Activated CD4-positive, alpha-beta memory T cell treated with anti-CD3 and anti-CD28 coated beads, Interleukin-2, amount 10 ng/mL, durations not matched to agents 7 days and 5 days (primary cell): ENCODE measurements at regions not wholly inside any gene's neighbourhood (a gene's known extent, or its start where the extent isn't known, plus 50 kb on each side); places are given as distances from the start of the nearest gene placed in this dataset.

Experiments used
- CTCF ChIA-PET: fragments of 350-600 bp; sonication (Branson Sonifier 250); formaldehyde crosslinking; loops from one replicate; lab custom pipeline; 2021; ENCODE audit warnings: antibody characterized with exemption, inconsistent platforms; lab: Charles Lee
- POLR2A ChIA-PET: fragments of 350-600 bp; sonication (Branson Sonifier 250); formaldehyde crosslinking; loops from one replicate; lab custom pipeline; 2021; ENCODE audit warnings: antibody characterized with exemption; lab: Charles Lee
- DNase-seq: peaks from one replicate; pipeline ENCODE4 v3.0.0-alpha.2; 2020
- H3K27ac Mint-ChIP-seq: one replicate; pipeline ENCODE4 v1.8.0; 2021; ENCODE audit warnings: mild to moderate bottlenecking, mixed read lengths
- H3K27me3 Mint-ChIP-seq: one replicate; pipeline ENCODE4 v1.8.0; 2021; ENCODE audit warnings: mixed read lengths
- H3K36me3 Mint-ChIP-seq: one replicate; pipeline ENCODE4 v1.8.0; 2021; ENCODE audit warnings: low read depth, mixed read lengths
- H3K4me1 Mint-ChIP-seq: one replicate; pipeline ENCODE4 v1.8.0; 2021; ENCODE audit warnings: mixed read lengths
- H3K4me3 Mint-ChIP-seq: one replicate; pipeline ENCODE4 v1.8.0; 2021; ENCODE audit warnings: mild to moderate bottlenecking, mixed read lengths
- H3K9me3 Mint-ChIP-seq: one replicate; pipeline ENCODE4 v1.8.0; 2021; ENCODE audit warnings: mixed read lengths

- CTCF ChIA-PET: no interaction called here
- Mint-ChIP-seq H3K4me3 (no peak overlapping the region), H3K9me3 (no peaks in the 10 kb centered on the region), H3K27me3 (no peaks in the 10 kb centered on the region), H3K36me3 (no peaks in the 10 kb centered on the region), H3K27ac (no peak overlapping the region), H3K4me1 (no peaks in the 10 kb centered on the region)
- DNase-seq: no peak
- POLR2A ChIA-PET: no interaction called here
These were observed 294.7 kb downstream of the FBXO15 start for GRCh38 chr18:73852789-73853549.

- ChIA-PET POLR2A (no interaction called here), CTCF (interaction anchor here (1.1 kb wide), 1 partner anchor 8 kb away, joined by 3 read pairs; no protein-coding TSS in a partner anchor)
- no peak for DNase-seq
- no peaks in the 10 kb centered on the region for H3K27me3 Mint-ChIP-seq
- H3K4me3 Mint-ChIP-seq: no peak overlapping the region
- no peaks in the 10 kb centered on the region for H3K36me3 Mint-ChIP-seq
- no peak overlapping the region for H3K27ac Mint-ChIP-seq
- H3K4me1 Mint-ChIP-seq: no peaks in the 10 kb centered on the region
- no peaks in the 10 kb centered on the region for H3K9me3 Mint-ChIP-seq
These were observed 296.9 kb downstream of the FBXO15 start for GRCh38 chr18:73850782-73851181.

GRCh38 chr18:73848656-73849055, 299.0 kb downstream of the FBXO15 start:
- no peaks in the 10 kb centered on the region for H3K4me1 Mint-ChIP-seq
- CTCF ChIA-PET: interaction anchor here (0.7 kb wide), 1 partner anchor 184 kb away, joined by 3 read pairs; no protein-coding TSS in a partner anchor
- POLR2A ChIA-PET: no interaction called here
- H3K27ac Mint-ChIP-seq: no peak overlapping the region
- no peak for DNase-seq
- H3K4me3 Mint-ChIP-seq: no peak overlapping the region
- no peaks in the 10 kb centered on the region for H3K27me3 Mint-ChIP-seq
- H3K36me3 Mint-ChIP-seq: no peaks in the 10 kb centered on the region
- no peaks in the 10 kb centered on the region for H3K9me3 Mint-ChIP-seq

DNA sequence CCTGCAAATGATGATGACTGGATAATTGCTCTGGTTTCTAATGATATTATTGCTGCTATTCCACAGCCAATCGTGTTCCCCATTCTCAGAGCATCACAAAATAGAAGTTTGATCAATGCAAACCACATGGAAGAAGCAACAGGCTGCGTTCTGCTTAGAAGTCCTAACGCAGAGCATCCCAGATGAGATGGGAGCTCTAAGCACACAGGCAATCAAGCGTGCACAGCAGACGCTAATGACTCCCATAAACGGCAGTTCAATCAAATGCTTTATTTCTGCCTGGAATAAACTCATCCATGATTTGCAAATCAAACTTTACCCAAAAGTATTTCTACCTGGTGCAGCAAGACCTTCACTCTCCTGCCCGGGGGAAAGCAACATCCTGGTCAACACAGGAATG, 304.2 kb downstream of the FBXO15 start:
- H3K27me3 Mint-ChIP-seq: no peaks in the 10 kb centered on the region
- no peaks in the 10 kb centered on the region for H3K4me1 Mint-ChIP-seq
- H3K36me3 Mint-ChIP-seq: no peaks in the 10 kb centered on the region
- no peak overlapping the region for H3K27ac Mint-ChIP-seq
- H3K4me3 Mint-ChIP-seq: no peak overlapping the region
- H3K9me3 Mint-ChIP-seq: no peaks in the 10 kb centered on the region
- CTCF ChIA-PET: interaction anchor here (0.8 to 1.9 kb wide), 3 partner anchors 38 to 1080 kb away, joined by 3 to 8 read pairs (median 3); no protein-coding TSS in a partner anchor
- DNase-seq: no peak
- POLR2A ChIA-PET: no interaction called here

DNA sequence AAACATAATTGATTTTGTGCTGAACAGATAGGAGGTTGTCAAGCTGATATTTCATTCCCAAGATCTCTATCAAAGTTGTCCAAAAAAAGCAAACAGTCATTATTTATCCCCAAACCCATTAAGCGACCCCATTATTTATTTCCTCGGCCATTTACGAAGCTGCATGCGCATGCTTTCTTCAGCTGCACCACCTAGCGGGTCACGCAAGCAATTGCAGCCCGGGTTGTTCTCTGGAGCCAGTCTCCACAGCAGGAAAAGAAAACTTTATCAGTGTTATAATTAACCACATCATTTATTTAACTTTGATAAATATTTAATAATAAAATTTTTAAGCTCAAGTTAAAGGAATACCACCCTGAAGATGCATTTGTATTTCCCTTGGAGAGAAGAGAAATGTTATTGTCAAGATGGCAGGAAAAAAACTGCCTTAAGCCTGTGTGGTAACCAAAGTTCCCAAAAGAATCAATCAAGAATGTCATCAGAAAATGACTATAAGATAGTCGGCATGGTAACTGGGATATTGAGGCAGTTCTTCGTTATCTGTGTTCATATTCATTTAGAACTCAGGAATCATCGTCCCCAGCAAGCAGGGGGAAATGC, 304.7 kb downstream of the FBXO15 start:
- peak; percentile 38 for DNase-seq
- no peak overlapping the region for H3K27ac Mint-ChIP-seq
- H3K36me3 Mint-ChIP-seq: no peaks in the 10 kb centered on the region
- no peaks in the 10 kb centered on the region for H3K4me1 Mint-ChIP-seq
- H3K4me3 Mint-ChIP-seq: no peak overlapping the region
- CTCF ChIA-PET: interaction anchor here (0.7 to 1.9 kb wide), 6 partner anchors 8 to 1090 kb away, joined by 3 to 8 read pairs (median 3); no protein-coding TSS in a partner anchor
- POLR2A ChIA-PET: no interaction called here
- no peaks in the 10 kb centered on the region for H3K27me3 Mint-ChIP-seq
- H3K9me3 Mint-ChIP-seq: no peaks in the 10 kb centered on the region

DNA sequence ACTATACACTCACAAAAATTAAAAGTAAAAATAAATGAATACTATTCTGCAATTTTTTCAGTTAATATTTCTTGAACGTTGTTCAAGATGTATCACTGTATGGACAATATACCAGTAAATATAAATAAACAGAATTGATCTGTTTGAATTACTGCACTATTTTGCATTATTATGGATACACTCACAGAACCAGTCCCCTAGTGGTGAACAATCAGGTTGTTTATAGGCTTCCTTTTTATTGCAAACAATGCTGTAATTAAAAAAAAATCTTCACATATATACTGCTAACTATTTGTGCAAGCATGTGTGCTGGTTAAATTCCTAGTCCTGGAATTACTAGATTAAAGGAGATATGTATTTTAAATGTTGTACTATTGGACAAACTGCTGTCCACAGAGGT, 306.0 kb downstream of the FBXO15 start:
- no peaks in the 10 kb centered on the region for H3K36me3 Mint-ChIP-seq
- H3K27ac Mint-ChIP-seq: no peak overlapping the region
- H3K4me3 Mint-ChIP-seq: no peak overlapping the region
- no peaks in the 10 kb centered on the region for H3K4me1 Mint-ChIP-seq
- H3K9me3 Mint-ChIP-seq: no peaks in the 10 kb centered on the region
- ChIA-PET POLR2A (no interaction called here), CTCF (interaction anchor here (1.2 to 1.9 kb wide), 3 partner anchors 8 to 1089 kb away, joined by 3 to 8 read pairs (median 3); no protein-coding TSS in a partner anchor)
- DNase-seq: no peak
- H3K27me3 Mint-ChIP-seq: no peaks in the 10 kb centered on the region

DNA sequence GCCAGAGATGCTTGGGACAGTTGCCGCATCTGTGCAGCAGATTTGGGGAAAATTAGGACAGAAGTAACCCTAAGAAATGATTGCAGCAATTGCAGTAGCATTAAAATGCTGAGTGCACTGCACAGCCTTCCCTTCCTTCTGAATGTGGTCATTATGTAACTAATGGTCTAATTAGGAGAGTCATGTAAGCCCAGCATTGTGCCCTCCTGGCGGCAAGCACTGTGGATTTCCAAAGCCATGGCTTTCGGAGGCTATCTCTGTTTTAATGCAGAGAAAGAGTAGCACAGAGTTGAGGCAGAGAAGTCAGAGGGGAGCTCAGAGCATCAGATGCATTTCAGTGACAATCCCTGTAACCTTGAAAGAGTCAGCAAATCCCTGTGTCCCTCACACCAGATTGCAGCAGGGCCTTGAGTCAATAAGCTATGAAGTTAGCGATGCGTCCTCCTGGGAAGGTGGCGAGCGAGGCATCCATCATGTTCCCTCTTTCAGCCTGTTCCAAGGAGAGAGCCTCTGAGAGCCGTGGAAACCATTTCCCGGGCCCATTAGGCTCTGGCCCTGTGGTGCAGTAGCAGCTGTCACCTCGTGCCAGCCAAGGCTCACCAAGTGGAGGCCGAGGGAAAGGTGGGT, 307.2 kb downstream of the FBXO15 start:
- H3K4me3 Mint-ChIP-seq: no peak overlapping the region
- DNase-seq: no peak
- ChIA-PET CTCF (no interaction called here), POLR2A (no interaction called here)
- H3K9me3 Mint-ChIP-seq: no peaks in the 10 kb centered on the region
- H3K27ac Mint-ChIP-seq: no peak overlapping the region
- H3K27me3 Mint-ChIP-seq: no peaks in the 10 kb centered on the region
- H3K36me3 Mint-ChIP-seq: no peaks in the 10 kb centered on the region
- H3K4me1 Mint-ChIP-seq: no peaks in the 10 kb centered on the region

GRCh38 chr18:73839441-73839840, 308.2 kb downstream of the FBXO15 start:
- Mint-ChIP-seq H3K27me3 (no peaks in the 10 kb centered on the region), H3K4me3 (no peak overlapping the region), H3K4me1 (no peaks in the 10 kb centered on the region), H3K9me3 (no peaks in the 10 kb centered on the region), H3K27ac (no peak overlapping the region), H3K36me3 (no peaks in the 10 kb centered on the region)
- CTCF ChIA-PET: no interaction called here
- DNase-seq: no peak
- POLR2A ChIA-PET: no interaction called here

GRCh38 chr18:73838107-73838506, 309.5 kb downstream of the FBXO15 start:
- H3K4me3 Mint-ChIP-seq: no peak overlapping the region
- no peaks in the 10 kb centered on the region for H3K9me3 Mint-ChIP-seq
- no peaks in the 10 kb centered on the region for H3K4me1 Mint-ChIP-seq
- CTCF ChIA-PET: no interaction called here
- no peak for DNase-seq
- POLR2A ChIA-PET: no interaction called here
- H3K27ac Mint-ChIP-seq: no peak overlapping the region
- no peaks in the 10 kb centered on the region for H3K27me3 Mint-ChIP-seq
- H3K36me3 Mint-ChIP-seq: no peaks in the 10 kb centered on the region

- no peak for DNase-seq
- Mint-ChIP-seq H3K36me3 (no peaks in the 10 kb centered on the region), H3K4me3 (no peak overlapping the region), H3K27me3 (no peaks in the 10 kb centered on the region), H3K4me1 (no peaks in the 10 kb centered on the region), H3K27ac (no peak overlapping the region), H3K9me3 (no peaks in the 10 kb centered on the region)
- POLR2A ChIA-PET: no interaction called here
- CTCF ChIA-PET: no interaction called here
These were observed 311.8 kb downstream of the FBXO15 start for GRCh38 chr18:73835656-73836364.

DNA sequence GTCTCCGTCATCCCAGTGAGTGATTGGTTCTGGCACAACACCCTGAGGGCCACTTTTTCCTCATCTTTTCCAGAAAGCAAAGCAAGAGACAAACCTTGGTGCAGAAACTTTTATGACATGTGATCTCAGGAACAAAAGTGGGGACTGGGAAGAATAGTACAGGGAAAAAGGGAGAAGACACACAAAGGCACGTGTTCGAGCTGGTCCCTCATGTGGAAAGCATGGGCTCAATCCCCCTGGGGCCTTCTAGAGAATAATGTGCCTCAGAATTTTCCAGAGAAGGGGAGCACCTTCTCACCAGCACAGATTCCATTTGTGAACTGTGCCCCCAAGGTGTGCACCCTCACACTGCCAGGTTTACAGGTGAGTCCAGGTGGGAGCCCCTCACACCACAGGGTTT, 312.6 kb downstream of the FBXO15 start:
- no peak for DNase-seq
- POLR2A ChIA-PET: no interaction called here
- Mint-ChIP-seq H3K9me3 (no peaks in the 10 kb centered on the region), H3K36me3 (no peaks in the 10 kb centered on the region), H3K27ac (no peak overlapping the region), H3K4me3 (no peak overlapping the region), H3K27me3 (no peaks in the 10 kb centered on the region), H3K4me1 (no peaks in the 10 kb centered on the region)
- CTCF ChIA-PET: no interaction called here

DNA sequence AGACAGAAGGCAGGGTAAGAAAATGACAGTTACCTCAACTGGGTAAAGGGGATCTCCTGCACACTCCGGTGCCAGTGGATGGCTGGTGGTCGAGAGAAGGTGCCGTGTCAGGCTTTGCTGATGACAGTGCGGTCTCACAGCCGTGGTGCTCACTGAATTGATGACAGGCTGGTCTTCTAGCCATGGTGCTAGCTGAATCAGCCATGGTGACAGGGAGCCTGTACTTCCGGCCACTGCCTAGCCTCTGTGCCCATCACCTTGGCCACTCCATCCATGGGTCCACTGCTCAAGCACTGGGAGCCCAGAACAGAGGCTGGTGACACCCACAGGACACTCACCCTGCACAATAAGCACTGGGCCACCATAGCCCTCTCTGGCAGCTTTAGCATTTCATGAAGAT, 315.9 kb downstream of the FBXO15 start:
- H3K27me3 Mint-ChIP-seq: no peaks in the 10 kb centered on the region
- no peaks in the 10 kb centered on the region for H3K4me1 Mint-ChIP-seq
- no peaks in the 10 kb centered on the region for H3K9me3 Mint-ChIP-seq
- no peak overlapping the region for H3K4me3 Mint-ChIP-seq
- H3K36me3 Mint-ChIP-seq: no peaks in the 10 kb centered on the region
- no peak for DNase-seq
- ChIA-PET POLR2A (no interaction called here), CTCF (no interaction called here)
- no peak overlapping the region for H3K27ac Mint-ChIP-seq

DNA sequence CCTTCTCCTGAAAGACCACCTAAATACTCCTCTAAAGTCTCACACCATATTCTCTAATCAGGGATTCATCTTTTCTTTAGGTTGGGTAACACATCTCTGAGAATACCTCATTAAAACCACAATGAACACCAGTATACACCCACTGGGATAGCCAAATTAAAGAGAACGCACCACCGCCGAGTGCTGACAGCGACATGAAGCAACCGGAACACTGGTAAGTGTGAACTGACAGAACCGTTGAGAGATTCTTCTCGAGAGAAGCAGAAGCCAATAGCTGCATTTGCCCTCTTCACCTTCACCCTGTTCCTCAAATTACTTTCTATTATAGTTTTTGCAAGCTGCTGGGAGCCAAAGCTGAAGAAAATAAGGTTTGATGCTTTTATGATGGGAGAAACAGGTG, 318.5 kb downstream of the FBXO15 start:
- Mint-ChIP-seq H3K9me3 (no peaks in the 10 kb centered on the region), H3K27ac (no peak overlapping the region), H3K36me3 (no peaks in the 10 kb centered on the region), H3K27me3 (no peaks in the 10 kb centered on the region), H3K4me1 (no peaks in the 10 kb centered on the region), H3K4me3 (no peak overlapping the region)
- DNase-seq: no peak
- ChIA-PET CTCF (no interaction called here), POLR2A (no interaction called here)
